HepG2 (cell line): ENCODE measurements at regions not wholly inside any gene's neighbourhood (a gene's known extent, or its start where the extent isn't known, plus 50 kb on each side); places are given as distances from the start of the nearest gene placed in this dataset.

Source experiments
- ATAC-seq: fragments of 200-7000 bp; cut with Tn5 transposase; 3 replicates; pipeline ENCODE4 v1.9.1; 2020; ENCODE audit warnings: mild to moderate bottlenecking, moderate library complexity
- BruUV-seq: library from RNA; stranded (reverse); fragments of 400-500 nt; replicated peaks from 2 replicates; lab custom pipeline; 2021; lab: Mats Ljungman, UMichigan
- CTCF ChIA-PET: fragments of 300-600 bp; formaldehyde crosslinking; extraction: SDS; loops from one replicate; lab custom pipeline; 2021; ENCODE audit warnings: low total read pairs, inconsistent platforms, low intra/inter-chr PET ratio; lab: Yijun Ruan, JAX
- POLR2A ChIA-PET: fragments of 350-600 bp; sonication (Branson Sonifier 250); formaldehyde crosslinking; loops from one replicate; lab custom pipeline; 2020; ENCODE audit warnings: antibody characterized with exemption, inconsistent platforms; lab: Yijun Ruan, JAX
- DNase-seq: peaks from one replicate; pipeline ENCODE4 v3.0.0-alpha.2; 2015; ENCODE audit warnings: low spot score
- FAIRE-seq: peaks from 3 replicates; lab custom pipeline; 2011; peaks lifted over from hg19 to GRCh38; lab: Jason Lieb, UNC
- H2AFZ ChIP-seq: one replicate; pipeline ENCODE4 v1.6.1; 2011; ENCODE audit warnings: low read length, inconsistent platforms
- H3K27ac ChIP-seq: fragments of 300-600 bp; 3 replicates; pipeline ENCODE4 v1.8.0; 2011; ENCODE audit warnings: mixed run types, mild to moderate bottlenecking, mixed read lengths, low read length, inconsistent platforms; ENCODE audit not compliant: insufficient read depth; ENCODE audit errors: extremely low read length
- H3K27me3 ChIP-seq, 2 experiments: fragments of 200-600 bp in 1 of 2; 2 replicates in 1 of 2; 3 replicates in 1 of 2; pipeline versions ENCODE4 v1.6.0 to v1.8.0; 2011; ENCODE audit warnings: low read length in 2 of 2, mild to moderate bottlenecking in 2 of 2, moderate library complexity in 2 of 2, inconsistent platforms in 1 of 2; ENCODE audit not compliant: insufficient read depth in 2 of 2, control insufficient read depth in 1 of 2
- H3K36me3 ChIP-seq, 2 experiments: fragments of 200-600 bp in 1 of 2; replicated peaks in 1 of 2; 2 replicates in 1 of 2; 3 replicates in 1 of 2; pipeline versions ENCODE4 v1.5.1 to v1.8.0; 2011; ENCODE audit warnings: low read length in 2 of 2, inconsistent platforms in 1 of 2; ENCODE audit not compliant: insufficient read depth in 2 of 2, control insufficient read depth in 1 of 2
- H3K4me1 ChIP-seq: 2 replicates; pipeline ENCODE4 v1.5.1; 2012; ENCODE audit warnings: low read length, inconsistent platforms; ENCODE audit not compliant: insufficient read depth
- H3K4me2 ChIP-seq: 2 replicates; pipeline ENCODE4 v1.6.0; 2011; ENCODE audit warnings: low read depth, low read length, inconsistent platforms
- H3K4me3 ChIP-seq, 3 experiments: fragments of 200-600 bp in 1 of 3; sonication (generic), shearing (Covaris generic) in 1 of 3; replicated peaks in 1 of 3; 2 replicates each; pipeline ENCODE4 v1.5.1; 2011 to 2016; ENCODE audit warnings: low read length in 3 of 3, inconsistent platforms in 2 of 3, low read depth in 2 of 3, mild to moderate bottlenecking in 2 of 3, control low read depth in 1 of 3, mixed read lengths in 1 of 3; ENCODE audit not compliant: insufficient read depth in 1 of 3
- H3K79me2 ChIP-seq: one replicate; pipeline ENCODE4 v1.6.1; 2011; ENCODE audit warnings: low read length, inconsistent platforms; ENCODE audit not compliant: insufficient read depth
- H3K9ac ChIP-seq: 2 replicates; pipeline ENCODE4 v1.6.0; 2011; ENCODE audit warnings: mild to moderate bottlenecking, low read depth, low read length, inconsistent platforms; ENCODE audit not compliant: insufficient read depth
- H3K9me3 ChIP-seq: 2 replicates; pipeline ENCODE4 v1.5.1; 2012; ENCODE audit warnings: mild to moderate bottlenecking, low read length
- H4K20me1 ChIP-seq: 2 replicates; pipeline ENCODE4 v1.6.0; 2011; ENCODE audit warnings: inconsistent platforms, mild to moderate bottlenecking, low read length, moderate library complexity; ENCODE audit not compliant: insufficient read depth
- ARID5B ChIP-seq: IDR thresholded peaks from 2 replicates; pipeline ENCODE4 v1.4.0; 2020; ENCODE audit warnings: mild to moderate bottlenecking, missing genetic modification reagents
- CCAR2 ChIP-seq: fragments of 200-400 bp; formaldehyde crosslinking; optimal IDR thresholded peaks from 2 replicates; pipeline ENCODE3; 2018; ENCODE audit warnings: low read depth, mild to moderate bottlenecking, low read length, moderate library complexity
- CEBPG ChIP-seq: IDR thresholded peaks from 2 replicates; pipeline ENCODE4 v1.6.1; 2016
- CERS6 ChIP-seq: sonication (generic); formaldehyde crosslinking; IDR thresholded peaks from 2 replicates; pipeline ENCODE4 v1.5.0; 2020; ENCODE audit warnings: missing genetic modification reagents
- FOXO1 ChIP-seq: sonication (generic); formaldehyde crosslinking; IDR thresholded peaks from 2 replicates; pipeline ENCODE4 v1.4.0; 2020; ENCODE audit warnings: missing genetic modification reagents
- MAFK ChIP-seq, 2 experiments: IDR thresholded peaks in 1 of 2; conservative IDR thresholded peaks in 1 of 2; 2 replicates each; pipeline ENCODE4 v1.6.1; 2011; ENCODE audit warnings: improper control_type of control experiment in 2 of 2, low read length in 2 of 2
- MXD4 ChIP-seq: IDR thresholded peaks from 2 replicates; pipeline ENCODE4 v1.6.1; 2016; ENCODE audit warnings: mild to moderate bottlenecking, missing biosample characterization, missing genetic modification reagents
- REST ChIP-seq, 2 experiments: IDR thresholded peaks; 2 replicates each; pipeline ENCODE4 v1.6.1; 2011 to 2012; ENCODE audit warnings: low read length in 2 of 2, borderline replicate concordance in 1 of 2, low read depth in 1 of 2, mild to moderate bottlenecking in 1 of 2, moderate library complexity in 1 of 2
- RXRB ChIP-seq: IDR thresholded peaks from 2 replicates; pipeline ENCODE4 v1.6.1; 2016; ENCODE audit warnings: borderline replicate concordance, missing genetic modification reagents, missing compliant biosample characterization
- ZFP90 ChIP-seq: sonication (generic); formaldehyde crosslinking; IDR thresholded peaks from 2 replicates; pipeline ENCODE4 v1.8.0; 2022; ENCODE audit warnings: missing genetic modification reagents, mild to moderate bottlenecking, inconsistent platforms, borderline replicate concordance
- ZNF619 ChIP-seq: sonication (generic); formaldehyde crosslinking; IDR thresholded peaks from 2 replicates; pipeline ENCODE4 v1.4.0; 2020; ENCODE audit warnings: mild to moderate bottlenecking, missing genetic modification reagents
- ZNF704 ChIP-seq: sonication (generic); formaldehyde crosslinking; IDR thresholded peaks from 2 replicates; pipeline ENCODE4 v1.8.1; 2023; ENCODE audit warnings: mild to moderate bottlenecking, inconsistent platforms, moderate library complexity, missing genetic modification reagents, borderline replicate concordance
- WGBS: methylation state at CpG from one replicate; pipeline ENCODE4 v1.1.6; 2017; ENCODE audit warnings: low lambda C conversion rate; 5-methylcytosine and 5-hydroxymethylcytosine counted together
- in situ Hi-C: cut with HindIII; loops from 2 replicates; pipeline ENCODE4 v1.10.0; 2017; ENCODE audit warnings: low pct_unique_long_range_greater_than_20kb; ENCODE audit not compliant: extremely low pct_ligation_motif_present
- intact Hi-C: fragments of 100-400 bp; cut with micrococcal nuclease; formaldehyde crosslinking; loops from one replicate; pipeline ENCODE4 v1.10.0; 2022; ENCODE audit not compliant: unreplicated experiment

- TF ChIP-seq MAFK (conservative IDR thresholded peaks at IDR 0.05 in 1 of 2, IDR thresholded peaks at IDR 0.05 in 1 of 2; ENCODE audit: low read length in 2 of 2) (peak; percentile 66 to 86), ZFP90 (no peak), FOXO1 (no peak), ZNF704 (CRISPR knock-in tag) (no peak)
Observed at GRCh38 chr4:54988655-54989054, 136.7 kb downstream of the KDR start (continued).

GRCh38 chr4:54986095-54986846 is 139.1 kb downstream of the KDR start:
- peaks cover 28% of the 10 kb centered on the region for H3K9me3 ChIP-seq
- FAIRE-seq (no peak), DNase-seq (no peak), ATAC-seq (no peak)
- no peaks in the 10 kb centered on the region for H3K4me1 ChIP-seq
- no peaks in the 10 kb centered on the region for H3K79me2 ChIP-seq
- CTCF ChIA-PET = no interaction called here
- in situ Hi-C loops = no loop called here
- H2AFZ ChIP-seq = no peak overlapping the region
- H3K36me3 ChIP-seq = no peaks in the 10 kb centered on the region
- H3K9ac ChIP-seq = no peak overlapping the region
- no peak overlapping the region for H3K27ac ChIP-seq
- no peak overlapping the region for H3K4me2 ChIP-seq
- H3K4me3 ChIP-seq = no peak overlapping the region
- H4K20me1 ChIP-seq = no peaks in the 10 kb centered on the region
- intact Hi-C loops = no loop called here
- 0% methylated on average over 3 of the region's 5 CpGs for WGBS
- H3K27me3 ChIP-seq = no peaks in the 10 kb centered on the region
- no TSS peak for BruUV-seq
- POLR2A ChIA-PET = no interaction called here
- TF ChIP-seq CERS6 (CRISPR knock-in tag) = no peak
- no peak for TF ChIP-seq RXRB
- no peak for TF ChIP-seq ARID5B (CRISPR knock-in tag)
- no peak for TF ChIP-seq ZNF619
- TF ChIP-seq REST (IDR thresholded peaks at IDR 0.05; ENCODE audit: borderline replicate concordance in 1 of 2, low read depth in 1 of 2, low read length in 2 of 2) = no peak
- no peak for TF ChIP-seq MXD4 (CRISPR knock-in tag)
- TF ChIP-seq CCAR2 = no peak
- no peak for TF ChIP-seq CEBPG (CRISPR knock-in tag)
